Fibroblast of gingiva (primary cell): ENCODE measurements at regions not wholly inside any gene's neighbourhood (a gene's known extent, or its start where the extent isn't known, plus 50 kb on each side); places are given as distances from the start of the nearest gene placed in this dataset.
"Not testable (repeated sequence)": the region's sequence is repeated elsewhere in the genome, so short reads cannot be mapped to it uniquely, and the experiment has no call there.

Experiments
- DNase-seq: peaks from one replicate; pipeline ENCODE4 v3.0.0-alpha.2; 2011; ENCODE audit warnings: low read depth

- DNase-seq = no peak
These were observed 359.9 kb downstream of the ADGRD1 start for GRCh38 chr12:131313635-131314034.

- no peak for DNase-seq
These were observed 360.9 kb downstream of the ADGRD1 start for GRCh38 chr12:131314524-131315090.

- no peak for DNase-seq
These were observed 361.9 kb downstream of the ADGRD1 start for GRCh38 chr12:131315601-131316000.

GRCh38 chr12:131316388-131316787, 362.7 kb downstream of the ADGRD1 start:
- DNase-seq = no peak

- DNase-seq = no peak
These were observed 364.5 kb downstream of the ADGRD1 start for GRCh38 chr12:131318045-131318685.

- DNase-seq = no peak
These were observed 368.3 kb downstream of the ADGRD1 start for GRCh38 chr12:131321988-131322387.

GRCh38 chr12:131322460-131322859, 368.8 kb downstream of the ADGRD1 start:
- DNase-seq = not testable (repeated sequence)

- no peak for DNase-seq
These were observed 370.2 kb downstream of the ADGRD1 start for GRCh38 chr12:131323879-131324278.

GRCh38 chr12:131327521-131328488, 374.1 kb downstream of the ADGRD1 start:
- no peak for DNase-seq

GRCh38 chr12:131328861-131329845, 375.4 kb downstream of the ADGRD1 start:
- not testable (repeated sequence) for DNase-seq

GRCh38 chr12:131330106-131330815, 376.6 kb downstream of the ADGRD1 start:
- no peak for DNase-seq

GRCh38 chr12:131331148-131331750, 377.5 kb downstream of the ADGRD1 start:
- DNase-seq = no peak

- no peak for DNase-seq
These were observed 378.5 kb downstream of the ADGRD1 start for GRCh38 chr12:131332224-131332623.

GRCh38 chr12:131333136-131333535, 377.8 kb upstream of the SFSWAP start:
- no peak for DNase-seq

GRCh38 chr12:131333621-131334440, 377.1 kb upstream of the SFSWAP start:
- no peak for DNase-seq

- DNase-seq = no peak
These were observed 376.1 kb upstream of the SFSWAP start for GRCh38 chr12:131334835-131335234.

- DNase-seq = no peak
These were observed 375.4 kb upstream of the SFSWAP start for GRCh38 chr12:131335456-131335855.

- DNase-seq = not testable (repeated sequence)
These were observed 373.0 kb upstream of the SFSWAP start for GRCh38 chr12:131337861-131338260.

- DNase-seq = no peak
These were observed 370.2 kb upstream of the SFSWAP start for GRCh38 chr12:131340616-131341210.
